HL-60 (cell line): ENCODE measurements at regions not wholly inside any gene's neighbourhood (a gene's known extent, or its start where the extent isn't known, plus 50 kb on each side); places are given as distances from the start of the nearest gene placed in this dataset.
A peak's percentile ranks its signal among the peaks of the same experiment; 100 is the strongest.

ENCODE experiments used
- DNase-seq, 2 experiments: peaks; one replicate each; pipeline ENCODE4 v3.0.0-alpha.2; 2010 to 2020; ENCODE audit warnings: low read depth in 1 of 2, low spot score in 1 of 2
- H3K27ac ChIP-seq: fragments of 250-450 bp; sonication (Bioruptor Pico); replicated peaks from 2 replicates; pipeline ENCODE4 v1.5.1; 2020; ENCODE audit warnings: mild to moderate bottlenecking, moderate library complexity
- H3K27me3 ChIP-seq: fragments of 250-450 bp; sonication (Bioruptor Pico); 2 replicates; pipeline ENCODE4 v1.5.1; 2021; ENCODE audit warnings: mild to moderate bottlenecking, moderate library complexity; ENCODE audit not compliant: insufficient read depth, poor library complexity, severe bottlenecking
- H3K4me3 ChIP-seq: replicated peaks from 2 replicates; pipeline ENCODE4 v1.5.1; 2011; ENCODE audit warnings: mild to moderate bottlenecking, control low read depth, low read length; ENCODE audit not compliant: insufficient read depth
- GABPA ChIP-seq: IDR thresholded peaks from 2 replicates; pipeline ENCODE4 v1.6.1; 2012; ENCODE audit warnings: low read depth
- POLR2AphosphoS5 ChIP-seq: IDR thresholded peaks from 2 replicates; pipeline ENCODE4 v1.6.1; 2012; ENCODE audit warnings: low read depth
- REST ChIP-seq: IDR thresholded peaks from 2 replicates; pipeline ENCODE4 v1.6.1; 2012; ENCODE audit warnings: low read depth; ENCODE audit not compliant: insufficient replicate concordance
- SPI1 ChIP-seq: IDR thresholded peaks from 2 replicates; pipeline ENCODE4 v1.6.1; 2012; ENCODE audit warnings: low read depth, mild to moderate bottlenecking, borderline replicate concordance
- TF ChIP-seq, protein P1 (sequence below): IDR thresholded peaks from one replicate; pipeline ENCODE4 v1.5.1; 2011; ENCODE audit warnings: low read length, control low read depth, inconsistent platforms; ENCODE audit not compliant: insufficient read depth

DNA sequence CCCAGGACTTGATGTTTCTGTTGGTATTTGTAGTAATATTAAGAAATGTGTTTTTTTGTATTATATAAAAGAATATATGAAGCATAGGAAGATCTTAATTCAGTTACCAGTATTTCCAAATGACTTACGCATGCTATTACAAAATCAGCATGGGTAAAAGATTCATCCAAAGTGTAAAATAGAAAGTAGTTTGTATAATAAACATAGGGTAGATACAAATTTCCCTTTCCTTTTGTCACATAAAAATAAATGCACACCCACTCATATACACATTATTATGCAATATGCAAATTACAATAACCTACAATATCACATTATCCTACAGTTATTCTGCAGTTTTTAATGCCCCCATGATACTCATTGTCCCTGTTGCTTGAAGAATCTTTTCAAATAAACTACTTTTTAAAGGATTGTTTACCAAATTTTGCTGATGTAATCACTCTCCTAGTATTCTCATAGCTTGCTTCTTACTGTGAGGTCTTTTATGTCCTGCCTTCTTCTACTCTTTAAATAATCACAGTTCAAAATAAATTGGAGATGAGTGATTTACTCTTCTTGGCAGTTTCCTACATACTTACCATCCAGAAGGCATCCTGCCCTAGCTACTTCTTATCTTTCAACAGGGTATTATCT, 244.0 kb downstream of the CASP12 start:
- TF ChIP-seq REST (no peak), POLR2AphosphoS5 (no peak), SPI1 (no peak), GABPA (no peak)
- TF ChIP-seq, protein P1, sequence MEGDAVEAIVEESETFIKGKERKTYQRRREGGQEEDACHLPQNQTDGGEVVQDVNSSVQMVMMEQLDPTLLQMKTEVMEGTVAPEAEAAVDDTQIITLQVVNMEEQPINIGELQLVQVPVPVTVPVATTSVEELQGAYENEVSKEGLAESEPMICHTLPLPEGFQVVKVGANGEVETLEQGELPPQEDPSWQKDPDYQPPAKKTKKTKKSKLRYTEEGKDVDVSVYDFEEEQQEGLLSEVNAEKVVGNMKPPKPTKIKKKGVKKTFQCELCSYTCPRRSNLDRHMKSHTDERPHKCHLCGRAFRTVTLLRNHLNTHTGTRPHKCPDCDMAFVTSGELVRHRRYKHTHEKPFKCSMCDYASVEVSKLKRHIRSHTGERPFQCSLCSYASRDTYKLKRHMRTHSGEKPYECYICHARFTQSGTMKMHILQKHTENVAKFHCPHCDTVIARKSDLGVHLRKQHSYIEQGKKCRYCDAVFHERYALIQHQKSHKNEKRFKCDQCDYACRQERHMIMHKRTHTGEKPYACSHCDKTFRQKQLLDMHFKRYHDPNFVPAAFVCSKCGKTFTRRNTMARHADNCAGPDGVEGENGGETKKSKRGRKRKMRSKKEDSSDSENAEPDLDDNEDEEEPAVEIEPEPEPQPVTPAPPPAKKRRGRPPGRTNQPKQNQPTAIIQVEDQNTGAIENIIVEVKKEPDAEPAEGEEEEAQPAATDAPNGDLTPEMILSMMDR = no peak
- Histone ChIP-seq H3K27ac (peak overlapping the region; percentile 48), H3K4me3 (no peak overlapping the region), H3K27me3 (no peaks in the 10 kb centered on the region)
- DNase-seq = no peak

- no peaks in the 10 kb centered on the region for H3K27me3 ChIP-seq
- TF ChIP-seq POLR2AphosphoS5 (peak; percentile 48; the same call in 1 of the 2 replicates), SPI1 (no peak)
- peak overlapping the region; percentile 48 for H3K27ac ChIP-seq
- no peak overlapping the region for H3K4me3 ChIP-seq
- DNase-seq = peak; percentile 61 to 77
Measured at GRCh38 chr11:104653407-104653806, 244.9 kb downstream of the CASP12 start.

DNA sequence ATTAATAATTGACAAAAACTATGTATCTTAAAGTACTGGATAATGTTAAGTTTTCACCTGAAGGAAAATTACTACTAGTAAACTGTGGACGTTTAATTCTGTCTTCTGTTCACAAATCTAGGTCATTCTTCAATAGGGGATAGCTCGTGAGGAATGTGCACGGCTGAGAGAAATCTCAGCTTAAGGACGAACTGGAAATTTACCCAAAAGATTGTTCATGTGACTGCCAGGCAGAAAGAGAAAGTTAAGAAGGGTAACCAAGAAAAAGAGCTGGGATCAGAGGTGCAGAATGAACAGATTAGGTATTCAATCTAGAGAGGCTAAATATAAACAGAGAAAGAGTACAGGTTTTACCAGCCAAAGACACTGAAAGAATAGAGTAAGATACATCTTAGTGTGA, 245.3 kb downstream of the CASP12 start:
- Histone ChIP-seq H3K27ac (peak overlapping the region; percentile 44), H3K4me3 (no peak overlapping the region), H3K27me3 (no peaks in the 10 kb centered on the region)
- TF ChIP-seq POLR2AphosphoS5 (no peak), REST (no peak), SPI1 (no peak), GABPA (no peak)
- TF ChIP-seq, protein P1 = no peak
- no peak for DNase-seq

GRCh38 chr11:104650234-104650633, 248.0 kb downstream of the CASP12 start:
- TF ChIP-seq REST = no peak
- TF ChIP-seq SPI1 = no peak
- TF ChIP-seq GABPA = no peak
- TF ChIP-seq POLR2AphosphoS5 = no peak
- TF ChIP-seq, protein P1 = no peak
- Histone ChIP-seq H3K27me3 (no peaks in the 10 kb centered on the region), H3K4me3 (no peak overlapping the region), H3K27ac (no peak overlapping the region)
- peak in 1 of 2 experiments; percentile 14 for DNase-seq
